ENCODE measurements at regions not wholly inside any gene's neighbourhood (a gene's known extent, or its start where the extent isn't known, plus 50 kb on each side); places are given as distances from the start of the nearest gene placed in this dataset.

- TF ChIP-seq CTCF (IDR thresholded peaks at IDR 0.05 in 4 of 5, conservative IDR thresholded peaks at IDR 0.05 in 1 of 5) (no peak), POLR2A (IDR thresholded peaks at IDR 0.05) (no peak)
Observed at GRCh38 chr10:14394179-14394578, 63.5 kb upstream of the FRMD4A start.
